PC-9 (cell line): ENCODE measurements at regions not wholly inside any gene's neighbourhood (a gene's known extent, or its start where the extent isn't known, plus 50 kb on each side); places are given as distances from the start of the nearest gene placed in this dataset.

ENCODE experiments used
- CTCF ChIP-seq: fragments of 200-600 bp; sonication (generic); conservative IDR thresholded peaks from 2 replicates; pipeline ENCODE4 v1.6.1; 2017; ENCODE audit warnings: mixed run types, antibody characterized with exemption, mild to moderate bottlenecking, moderate library complexity
- EZH2 ChIP-seq: fragments of 200-600 bp; sonication (generic); IDR thresholded peaks from 2 replicates; pipeline ENCODE4 v1.8.0; 2017; ENCODE audit warnings: antibody characterized with exemption, low read depth

GRCh38 chr4:177574446-177574845 is 132.2 kb upstream of the AGA start:
- TF ChIP-seq CTCF (no peak), EZH2 (no peak)
